ENCODE measurements at regions not wholly inside any gene's neighbourhood (a gene's known extent, or its start where the extent isn't known, plus 50 kb on each side); places are given as distances from the start of the nearest gene placed in this dataset.

DNA sequence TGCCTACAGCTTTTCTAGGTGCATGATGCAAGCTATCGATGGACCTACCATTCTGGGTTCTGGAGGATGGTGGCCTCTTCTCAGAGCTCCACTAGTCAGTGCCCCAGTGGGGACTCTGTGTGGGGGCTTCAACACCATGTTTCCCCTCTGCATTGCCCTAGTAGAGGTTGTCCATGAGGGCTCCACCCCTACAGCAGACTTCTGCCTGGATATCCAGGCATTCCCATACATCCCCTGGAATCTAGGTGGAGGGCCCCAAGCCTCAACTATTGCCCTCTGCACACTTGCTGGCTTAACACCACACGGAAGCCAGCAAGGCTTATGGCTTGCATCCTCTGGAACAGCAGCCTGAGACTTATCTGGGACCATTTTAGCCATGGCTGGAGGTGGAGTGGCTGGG lies 1299.9 kb upstream of the MIR17HG start:
- H3K27ac Mint-ChIP-seq, result no peak overlapping the region
- no peak overlapping the region for H3K4me3 Mint-ChIP-seq
- peaks cover 26% of the 10 kb centered on the region for H3K4me1 Mint-ChIP-seq
- no peaks in the 10 kb centered on the region; the same call in none of the 2 replicates for H3K27me3 Mint-ChIP-seq (ENCODE audit: low read depth)
- DNase-seq (ENCODE audit: low spot score) (no peak), ATAC-seq (no peak)
- no peak for TF ChIP-seq SMAD4 (CRISPR knock-in tag; IDR thresholded peaks at IDR 0.05)
- TF ChIP-seq, protein P1, sequence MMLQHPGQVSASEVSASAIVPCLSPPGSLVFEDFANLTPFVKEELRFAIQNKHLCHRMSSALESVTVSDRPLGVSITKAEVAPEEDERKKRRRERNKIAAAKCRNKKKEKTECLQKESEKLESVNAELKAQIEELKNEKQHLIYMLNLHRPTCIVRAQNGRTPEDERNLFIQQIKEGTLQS (CRISPR knock-in tag; conservative IDR thresholded peaks at IDR 0.05), result no peak
- no peak for TF ChIP-seq HMGXB4 (CRISPR knock-in tag; IDR thresholded peaks at IDR 0.05)
- no peak for TF ChIP-seq TEAD1 (CRISPR knock-in tag; IDR thresholded peaks at IDR 0.05)
- no peak for TF ChIP-seq SP1 (CRISPR knock-in tag; conservative IDR thresholded peaks at IDR 0.05)
- TF ChIP-seq, protein P2, sequence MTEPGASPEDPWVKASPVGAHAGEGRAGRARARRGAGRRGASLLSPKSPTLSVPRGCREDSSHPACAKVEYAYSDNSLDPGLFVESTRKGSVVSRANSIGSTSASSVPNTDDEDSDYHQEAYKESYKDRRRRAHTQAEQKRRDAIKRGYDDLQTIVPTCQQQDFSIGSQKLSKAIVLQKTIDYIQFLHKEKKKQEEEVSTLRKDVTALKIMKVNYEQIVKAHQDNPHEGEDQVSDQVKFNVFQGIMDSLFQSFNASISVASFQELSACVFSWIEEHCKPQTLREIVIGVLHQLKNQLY (CRISPR knock-in tag; IDR thresholded peaks at IDR 0.05), result no peak
- TF ChIP-seq, protein P3, sequence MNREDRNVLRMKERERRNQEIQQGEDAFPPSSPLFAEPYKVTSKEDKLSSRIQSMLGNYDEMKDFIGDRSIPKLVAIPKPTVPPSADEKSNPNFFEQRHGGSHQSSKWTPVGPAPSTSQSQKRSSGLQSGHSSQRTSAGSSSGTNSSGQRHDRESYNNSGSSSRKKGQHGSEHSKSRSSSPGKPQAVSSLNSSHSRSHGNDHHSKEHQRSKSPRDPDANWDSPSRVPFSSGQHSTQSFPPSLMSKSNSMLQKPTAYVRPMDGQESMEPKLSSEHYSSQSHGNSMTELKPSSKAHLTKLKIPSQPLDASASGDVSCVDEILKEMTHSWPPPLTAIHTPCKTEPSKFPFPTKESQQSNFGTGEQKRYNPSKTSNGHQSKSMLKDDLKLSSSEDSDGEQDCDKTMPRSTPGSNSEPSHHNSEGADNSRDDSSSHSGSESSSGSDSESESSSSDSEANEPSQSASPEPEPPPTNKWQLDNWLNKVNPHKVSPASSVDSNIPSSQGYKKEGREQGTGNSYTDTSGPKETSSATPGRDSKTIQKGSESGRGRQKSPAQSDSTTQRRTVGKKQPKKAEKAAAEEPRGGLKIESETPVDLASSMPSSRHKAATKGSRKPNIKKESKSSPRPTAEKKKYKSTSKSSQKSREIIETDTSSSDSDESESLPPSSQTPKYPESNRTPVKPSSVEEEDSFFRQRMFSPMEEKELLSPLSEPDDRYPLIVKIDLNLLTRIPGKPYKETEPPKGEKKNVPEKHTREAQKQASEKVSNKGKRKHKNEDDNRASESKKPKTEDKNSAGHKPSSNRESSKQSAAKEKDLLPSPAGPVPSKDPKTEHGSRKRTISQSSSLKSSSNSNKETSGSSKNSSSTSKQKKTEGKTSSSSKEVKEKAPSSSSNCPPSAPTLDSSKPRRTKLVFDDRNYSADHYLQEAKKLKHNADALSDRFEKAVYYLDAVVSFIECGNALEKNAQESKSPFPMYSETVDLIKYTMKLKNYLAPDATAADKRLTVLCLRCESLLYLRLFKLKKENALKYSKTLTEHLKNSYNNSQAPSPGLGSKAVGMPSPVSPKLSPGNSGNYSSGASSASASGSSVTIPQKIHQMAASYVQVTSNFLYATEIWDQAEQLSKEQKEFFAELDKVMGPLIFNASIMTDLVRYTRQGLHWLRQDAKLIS (CRISPR knock-in tag; IDR thresholded peaks at IDR 0.05; ENCODE audit: borderline replicate concordance), result no peak
- TF ChIP-seq FOXK1 (CRISPR knock-in tag; IDR thresholded peaks at IDR 0.05), result no peak
- no peak for TF ChIP-seq USF2 (CRISPR knock-in tag; IDR thresholded peaks at IDR 0.05)
- no peak for TF ChIP-seq E2F4 (CRISPR knock-in tag; IDR thresholded peaks at IDR 0.05; ENCODE audit: borderline replicate concordance, low read depth)
- TF ChIP-seq NR1H2 (CRISPR knock-in tag; IDR thresholded peaks at IDR 0.05), result no peak
- POLR2A ChIA-PET, result no interaction called here
- H3K36me3 Mint-ChIP-seq, result peaks cover 47% of the 10 kb centered on the region
- CTCF ChIA-PET, result no interaction called here
- H3K9me3 Mint-ChIP-seq, result peaks cover 63% of the 10 kb centered on the region

- no peak for DNase-seq (ENCODE audit: low spot score)
- peaks cover 39% of the 10 kb centered on the region for H3K9me3 Mint-ChIP-seq
- no peak overlapping the region for H3K27ac Mint-ChIP-seq
- peaks cover 40% of the 10 kb centered on the region for H3K36me3 Mint-ChIP-seq
- ATAC-seq, result no peak; the same call in 1 of the 2 replicates
- ChIA-PET CTCF (no interaction called here), POLR2A (no interaction called here)
- H3K27me3 Mint-ChIP-seq (ENCODE audit: low read depth), result no peaks in the 10 kb centered on the region; the same call in none of the 2 replicates
- H3K4me1 Mint-ChIP-seq, result peaks cover 28% of the 10 kb centered on the region
- no peak overlapping the region for H3K4me3 Mint-ChIP-seq
- TF ChIP-seq GTF2I (CRISPR knock-in tag; conservative IDR thresholded peaks at IDR 0.05) (no peak), ZNF219 (CRISPR knock-in tag; IDR thresholded peaks at IDR 0.05; ENCODE audit: borderline replicate concordance) (no peak), HMGA2 (CRISPR knock-in tag; IDR thresholded peaks at IDR 0.05) (no peak), MYBL2 (CRISPR knock-in tag; IDR thresholded peaks at IDR 0.05) (no peak), FOXJ3 (CRISPR knock-in tag; IDR thresholded peaks at IDR 0.05; ENCODE audit: borderline replicate concordance) (no peak), ESRRA (CRISPR knock-in tag; IDR thresholded peaks at IDR 0.05; ENCODE audit: borderline replicate concordance) (no peak), CREB1 (CRISPR knock-in tag; IDR thresholded peaks at IDR 0.05) (no peak), GABPB1 (CRISPR knock-in tag; IDR thresholded peaks at IDR 0.05) (no peak), TEAD1 (CRISPR knock-in tag; IDR thresholded peaks at IDR 0.05) (no peak), KAT7 (CRISPR knock-in tag; IDR thresholded peaks at IDR 0.05; ENCODE audit: borderline replicate concordance) (no peak), ZNF263 (CRISPR knock-in tag; IDR thresholded peaks at IDR 0.05; ENCODE audit: low read depth) (no peak), SP1 (CRISPR knock-in tag; conservative IDR thresholded peaks at IDR 0.05) (no peak), ZNF396 (CRISPR knock-in tag; IDR thresholded peaks at IDR 0.05; ENCODE audit: borderline replicate concordance) (no peak)
- TF ChIP-seq, protein P4, sequence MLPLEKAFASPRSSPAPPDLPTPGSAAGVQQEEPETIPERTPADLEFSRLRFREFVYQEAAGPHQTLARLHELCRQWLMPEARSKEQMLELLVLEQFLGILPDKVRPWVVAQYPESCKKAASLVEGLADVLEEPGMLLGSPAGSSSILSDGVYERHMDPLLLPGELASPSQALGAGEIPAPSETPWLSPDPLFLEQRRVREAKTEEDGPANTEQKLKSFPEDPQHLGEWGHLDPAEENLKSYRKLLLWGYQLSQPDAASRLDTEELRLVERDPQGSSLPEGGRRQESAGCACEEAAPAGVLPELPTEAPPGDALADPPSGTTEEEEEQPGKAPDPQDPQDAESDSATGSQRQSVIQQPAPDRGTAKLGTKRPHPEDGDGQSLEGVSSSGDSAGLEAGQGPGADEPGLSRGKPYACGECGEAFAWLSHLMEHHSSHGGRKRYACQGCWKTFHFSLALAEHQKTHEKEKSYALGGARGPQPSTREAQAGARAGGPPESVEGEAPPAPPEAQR (CRISPR knock-in tag; IDR thresholded peaks at IDR 0.05), result no peak
- TF ChIP-seq, protein P5, sequence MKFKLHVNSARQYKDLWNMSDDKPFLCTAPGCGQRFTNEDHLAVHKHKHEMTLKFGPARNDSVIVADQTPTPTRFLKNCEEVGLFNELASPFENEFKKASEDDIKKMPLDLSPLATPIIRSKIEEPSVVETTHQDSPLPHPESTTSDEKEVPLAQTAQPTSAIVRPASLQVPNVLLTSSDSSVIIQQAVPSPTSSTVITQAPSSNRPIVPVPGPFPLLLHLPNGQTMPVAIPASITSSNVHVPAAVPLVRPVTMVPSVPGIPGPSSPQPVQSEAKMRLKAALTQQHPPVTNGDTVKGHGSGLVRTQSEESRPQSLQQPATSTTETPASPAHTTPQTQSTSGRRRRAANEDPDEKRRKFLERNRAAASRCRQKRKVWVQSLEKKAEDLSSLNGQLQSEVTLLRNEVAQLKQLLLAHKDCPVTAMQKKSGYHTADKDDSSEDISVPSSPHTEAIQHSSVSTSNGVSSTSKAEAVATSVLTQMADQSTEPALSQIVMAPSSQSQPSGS (CRISPR knock-in tag; IDR thresholded peaks at IDR 0.05; ENCODE audit: borderline replicate concordance, low read depth), result no peak
Measured at GRCh38 chr13:90049989-90050671, 1297.4 kb upstream of the MIR17HG start.
